GM18499 (cell line): ENCODE measurements at regions not wholly inside any gene's neighbourhood (a gene's known extent, or its start where the extent isn't known, plus 50 kb on each side); places are given as distances from the start of the nearest gene placed in this dataset.
"Not testable (repeated sequence)": the region's sequence is repeated elsewhere in the genome, so short reads cannot be mapped to it uniquely, and the experiment has no call there.

Source experiments
- ATAC-seq: cut with Tn5 transposase; IDR thresholded peaks from one replicate; pipeline ENCODE4 v1.9.1; 2021; ENCODE audit warnings: moderate number of reproducible peaks; ENCODE audit not compliant: insufficient read depth, unreplicated experiment

GRCh38 chr9:28056466-28056865 lies 483.2 kb upstream of the C9orf72 start:
- no peak for ATAC-seq

DNA sequence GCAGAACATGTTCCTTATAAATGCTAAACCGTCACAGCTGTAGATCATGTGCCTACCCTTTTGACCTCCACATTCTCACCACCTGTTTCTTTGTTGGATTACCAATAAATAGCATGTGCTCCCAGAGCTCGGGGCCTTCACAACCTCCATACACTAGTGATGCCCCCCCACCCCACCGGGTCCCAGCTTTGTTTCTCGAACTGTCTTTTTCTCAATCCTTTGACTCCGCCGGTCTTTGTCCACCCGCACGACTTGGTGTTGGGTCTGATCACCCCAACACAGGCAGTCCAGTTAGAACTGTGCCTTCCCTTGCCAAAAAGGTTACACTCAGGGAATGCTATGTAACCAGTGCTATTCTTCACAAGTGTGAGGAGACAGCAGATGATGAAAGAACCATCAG lies 485.9 kb upstream of the C9orf72 start:
- no peak for ATAC-seq

- ATAC-seq: no peak
These were observed 491.0 kb upstream of the C9orf72 start for GRCh38 chr9:28064241-28064815.

DNA sequence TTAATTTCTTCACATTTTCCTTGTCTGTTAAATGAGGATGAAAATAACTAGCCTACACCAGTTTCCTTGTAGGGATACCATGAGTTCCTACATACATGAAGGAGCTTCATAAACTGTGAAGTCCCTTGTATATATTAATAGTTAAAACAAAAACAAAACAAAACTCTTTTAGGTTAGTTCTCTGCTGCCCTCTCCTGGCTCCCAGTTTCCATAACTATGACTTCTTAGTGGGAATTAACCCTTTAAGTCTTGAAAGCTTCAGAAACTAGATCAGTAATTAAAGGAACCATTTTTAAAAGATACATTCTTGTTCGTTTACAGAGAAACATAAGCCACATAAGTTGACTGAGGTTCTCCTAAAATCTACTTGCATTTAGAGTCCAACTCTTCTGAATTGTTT lies 500.0 kb upstream of the C9orf72 start:
- ATAC-seq: no peak

DNA sequence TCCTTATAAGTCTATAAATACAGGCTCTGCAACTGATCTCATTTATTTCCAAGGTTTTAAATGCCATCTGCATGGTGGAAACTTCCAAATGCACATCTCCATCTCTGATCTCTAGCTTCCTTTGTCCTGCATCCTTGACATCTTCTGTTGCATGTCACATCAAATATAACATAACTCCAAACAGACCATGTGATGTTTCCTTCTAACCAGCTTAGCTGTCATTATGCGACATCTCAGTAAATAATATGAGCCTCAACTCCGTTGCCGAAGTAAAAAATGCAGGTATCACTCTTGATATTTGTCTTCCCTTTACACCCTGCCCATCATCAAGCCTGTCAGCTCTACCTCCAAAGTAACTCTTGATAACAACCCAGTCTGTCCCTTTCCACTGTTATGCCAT lies 506.4 kb upstream of the C9orf72 start:
- no peak for ATAC-seq

- ATAC-seq: no peak
These were observed 509.4 kb upstream of the C9orf72 start for GRCh38 chr9:28082671-28083070.

DNA sequence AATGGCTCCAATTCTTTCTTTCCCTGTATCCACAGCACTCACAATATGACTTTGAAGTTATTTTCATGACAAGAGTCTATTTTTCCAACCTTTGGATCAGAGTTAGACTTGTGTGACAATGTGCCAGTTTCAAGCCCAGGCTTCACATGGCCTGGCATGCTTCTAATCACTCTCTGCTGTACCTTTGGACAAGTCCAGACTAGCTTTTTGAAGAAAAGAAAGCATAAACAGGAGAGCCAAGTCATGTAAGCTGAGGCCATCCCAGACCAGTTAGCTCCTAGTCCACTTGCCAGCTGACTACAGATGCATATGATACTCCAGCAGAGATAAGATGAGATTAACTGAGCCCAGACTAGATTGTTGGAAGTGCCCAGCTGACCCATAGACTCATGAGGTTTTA lies 513.6 kb upstream of the C9orf72 start:
- no peak for ATAC-seq

DNA sequence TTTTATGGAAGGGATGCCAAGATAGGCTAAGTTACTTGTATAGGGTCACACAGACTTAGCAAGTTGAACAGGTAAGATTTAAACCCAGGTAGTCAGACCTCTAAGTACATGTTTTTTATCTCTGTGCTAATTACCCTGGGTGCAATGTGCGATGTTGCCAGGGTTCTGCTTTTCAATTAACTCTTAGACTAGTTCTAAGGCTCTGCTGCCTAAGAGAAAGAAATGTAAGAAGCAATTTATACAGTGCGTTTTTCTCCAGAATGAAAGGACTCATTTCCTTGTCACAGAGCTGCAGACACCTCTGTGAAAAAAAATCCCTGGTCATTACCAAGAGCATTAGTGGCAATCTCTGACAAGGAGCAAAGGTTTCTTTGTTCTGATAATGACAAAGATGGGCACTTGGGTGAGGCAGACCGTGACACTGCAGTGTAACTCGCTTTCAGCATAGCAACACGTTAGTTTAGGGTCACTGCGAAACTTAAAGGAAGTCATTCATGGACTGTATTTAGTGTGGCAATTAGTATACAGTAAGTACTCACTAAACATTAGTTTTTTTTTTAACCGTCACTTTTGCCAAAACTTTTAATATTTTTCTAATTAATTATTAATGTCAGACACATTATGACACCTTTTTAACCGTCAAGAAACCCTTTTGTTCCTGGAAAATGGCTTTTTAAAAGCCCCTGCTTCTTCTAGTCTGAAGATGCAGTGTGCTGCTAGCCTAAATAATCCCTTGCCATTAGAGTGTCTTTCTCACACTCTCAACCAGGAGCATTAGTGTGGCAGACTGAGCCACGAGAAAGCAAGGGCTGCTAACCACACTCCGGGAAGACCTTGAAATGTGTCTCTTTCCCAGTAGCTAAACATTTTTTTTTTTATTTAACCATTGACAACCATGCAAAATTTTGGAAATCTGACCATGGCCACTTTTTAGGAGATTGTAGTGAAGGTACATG lies 520.0 kb upstream of the C9orf72 start:
- no peak for ATAC-seq

GRCh38 chr9:28101509-28101908 lies 528.2 kb upstream of the C9orf72 start:
- ATAC-seq: no peak

- ATAC-seq: no peak
These were observed 531.7 kb upstream of the C9orf72 start for GRCh38 chr9:28105001-28105400.

GRCh38 chr9:28120184-28120583 lies 546.9 kb upstream of the C9orf72 start:
- ATAC-seq: no peak

DNA sequence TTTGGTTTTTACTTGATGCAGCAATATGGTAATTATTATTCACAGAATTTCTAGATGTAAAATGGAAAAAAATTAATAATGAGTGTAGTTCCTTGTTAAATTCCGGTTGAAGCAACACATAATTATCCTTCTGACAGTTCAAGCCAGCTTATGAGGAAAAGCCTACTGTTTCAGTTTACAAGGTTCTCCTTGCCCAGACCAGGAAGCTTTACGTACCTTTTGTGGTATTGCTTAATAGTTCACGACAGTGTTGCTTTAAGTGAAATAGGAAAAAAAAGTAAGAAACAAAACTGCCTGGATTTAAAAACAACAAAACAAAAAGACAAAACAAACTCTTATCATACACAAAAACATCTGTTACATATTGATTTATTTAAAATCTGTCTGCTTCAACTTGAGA lies 547.3 kb upstream of the C9orf72 start:
- ATAC-seq: no peak

GRCh38 chr9:28121366-28121765 lies 548.1 kb upstream of the C9orf72 start:
- ATAC-seq: no peak

DNA sequence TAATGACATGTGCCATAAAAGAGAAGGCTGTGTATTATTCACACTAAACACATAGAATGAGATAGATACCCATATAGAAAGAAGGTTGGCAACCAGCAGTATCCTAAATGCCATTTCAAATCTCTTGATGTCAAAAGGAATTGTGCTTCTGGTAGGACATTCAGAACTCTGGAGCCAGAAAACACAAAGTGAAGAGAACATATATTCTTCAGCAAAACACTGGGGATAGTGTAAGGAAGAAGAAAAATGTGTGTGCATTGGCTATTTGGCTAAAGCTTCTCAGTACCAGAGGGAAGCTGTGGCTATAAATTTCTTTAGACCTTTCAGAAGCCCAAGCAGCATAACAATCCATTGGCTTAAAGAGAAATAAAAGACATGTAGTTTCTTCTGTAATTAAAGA lies 551.6 kb upstream of the C9orf72 start:
- ATAC-seq: no peak

DNA sequence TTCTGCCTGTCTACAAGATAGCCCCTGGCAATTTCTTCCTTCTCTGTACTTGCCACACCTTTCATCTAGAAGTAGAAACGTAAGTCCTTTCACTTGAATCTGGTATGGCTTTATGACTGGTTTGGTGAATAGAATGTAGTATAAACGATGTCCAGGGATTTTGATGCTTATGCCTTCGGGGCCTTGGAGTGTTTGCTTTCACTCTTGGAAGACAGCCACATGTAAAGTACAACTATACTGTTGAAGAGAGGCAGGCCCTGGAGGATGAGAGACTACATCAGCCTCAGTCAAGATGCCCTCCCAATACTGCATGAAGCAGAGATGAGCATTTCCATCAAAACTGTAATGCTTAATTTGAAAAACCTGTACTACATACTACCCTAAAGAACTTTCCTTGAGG lies 553.8 kb upstream of the C9orf72 start:
- ATAC-seq: no peak

GRCh38 chr9:28134446-28134976 lies 561.2 kb upstream of the C9orf72 start:
- ATAC-seq: no peak

GRCh38 chr9:28135549-28135948 lies 562.3 kb upstream of the C9orf72 start:
- ATAC-seq: no peak

DNA sequence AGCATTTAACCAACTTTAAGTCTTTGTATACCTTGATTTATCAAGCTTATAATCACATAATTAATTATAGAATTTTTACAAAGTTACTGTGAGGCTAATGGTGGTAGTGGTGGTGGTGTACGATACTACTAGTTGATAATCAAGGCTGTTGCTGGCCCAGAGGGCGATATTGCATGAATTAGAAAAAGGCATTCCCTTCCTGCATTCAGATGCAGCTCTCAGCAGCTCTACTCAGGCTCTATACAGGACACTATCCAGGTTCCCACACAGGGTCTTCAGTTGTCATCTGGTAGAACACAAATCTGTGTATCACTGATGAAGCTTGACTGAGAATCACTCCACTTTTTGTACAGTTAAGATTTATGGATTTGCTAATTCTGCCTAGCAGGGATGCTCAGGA lies 562.8 kb upstream of the C9orf72 start:
- ATAC-seq: no peak

GRCh38 chr9:28147430-28147829 lies 574.1 kb upstream of the C9orf72 start:
- not testable (repeated sequence) for ATAC-seq

DNA sequence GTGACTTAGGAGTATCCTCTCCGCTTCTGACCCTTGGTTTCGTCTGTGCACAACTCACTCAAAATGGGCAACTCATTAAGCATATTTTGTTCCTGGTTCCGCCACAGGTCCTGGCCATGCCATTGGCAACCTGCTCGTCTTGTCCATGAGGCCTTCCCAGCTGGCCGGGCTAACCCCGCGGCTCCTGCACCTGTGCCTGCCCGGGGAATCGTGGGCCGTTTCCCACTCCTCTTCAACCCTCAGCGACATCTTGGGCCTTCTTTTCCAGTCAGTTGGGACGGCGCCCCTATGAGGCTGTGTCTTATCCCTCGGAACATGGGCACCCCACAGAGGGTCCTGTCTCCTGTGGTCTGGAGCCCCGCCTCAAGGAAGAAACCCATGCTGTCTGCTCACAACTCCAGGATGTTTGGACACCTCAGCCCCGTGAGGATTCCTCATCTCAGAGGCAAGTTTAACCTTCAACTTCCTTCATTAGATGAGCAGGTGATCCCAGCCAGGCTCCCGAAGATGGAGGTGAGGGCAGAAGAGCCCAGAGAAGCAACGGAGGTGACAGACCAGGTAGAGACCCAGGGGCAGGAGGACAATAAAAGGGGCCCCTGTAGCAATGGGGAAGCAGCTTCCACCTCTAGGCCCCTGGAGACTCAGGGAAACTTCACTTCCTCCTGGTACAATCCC lies 574.8 kb upstream of the C9orf72 start:
- not testable (repeated sequence) for ATAC-seq
